Stimulated activated naive CD8-positive, alpha-beta T cell treated with anti-CD3 and anti-CD28 coated beads, Interleukin-15, Interleukin-2, amounts not matched to agents 100 U/mL and 50 U/mL, for 24 hours (primary cell): ENCODE measurements at regions not wholly inside any gene's neighbourhood (a gene's known extent, or its start where the extent isn't known, plus 50 kb on each side); places are given as distances from the start of the nearest gene placed in this dataset.

Source experiments
- ATAC-seq: fragments of 150-1000 bp; cut with Tn5 transposase; one replicate; pipeline ENCODE4 v1.10.0; 2021
- DNase-seq: peaks from one replicate; pipeline ENCODE4 v3.0.0; 2021

DNA sequence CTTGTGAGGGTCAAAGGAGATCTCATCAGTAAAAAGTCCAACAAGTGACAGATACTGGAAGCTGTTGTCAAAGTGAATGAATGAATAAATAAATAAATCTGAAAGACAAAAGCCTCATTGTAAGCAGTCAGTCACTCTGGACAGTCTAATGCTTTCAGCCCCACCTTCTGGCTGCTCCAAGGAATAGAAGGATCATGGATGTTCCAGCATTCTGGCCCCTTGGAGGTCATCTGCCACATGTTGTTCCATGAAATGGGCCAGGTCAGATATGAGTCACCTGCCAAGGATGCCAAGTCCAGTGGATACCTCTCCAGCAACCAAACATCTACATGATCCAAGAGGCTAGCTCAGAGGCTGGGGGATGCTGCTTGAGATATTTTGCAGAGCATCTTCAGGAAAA is 185.6 kb downstream of the BMP7 start:
- no peak for DNase-seq
- ATAC-seq = no peak

GRCh38 chr20:57082357-57082945 is 184.0 kb downstream of the BMP7 start:
- ATAC-seq = no peak
- DNase-seq = no peak

GRCh38 chr20:57083072-57083471 is 183.4 kb downstream of the BMP7 start:
- DNase-seq (no peak), ATAC-seq (no peak)

DNA sequence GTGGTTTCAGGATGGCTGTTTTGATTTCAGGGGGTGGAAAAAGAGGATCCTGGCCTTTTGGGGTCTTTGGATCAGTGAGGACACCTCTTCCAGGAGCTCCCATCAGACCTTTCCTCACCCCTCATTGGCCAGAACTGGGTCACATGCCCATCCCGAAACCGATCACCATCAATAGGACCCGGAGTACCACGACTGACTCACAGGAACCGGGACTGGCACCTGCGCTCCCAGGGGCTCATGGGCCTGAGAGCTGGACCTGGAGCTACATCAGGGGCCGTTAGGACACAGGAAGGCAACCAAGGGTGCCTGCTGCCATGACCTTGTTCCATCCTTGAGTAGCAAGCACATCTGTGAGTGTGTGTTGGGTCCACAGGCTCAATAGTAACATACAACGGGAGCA is 180.4 kb downstream of the BMP7 start:
- no peak for DNase-seq

DNA sequence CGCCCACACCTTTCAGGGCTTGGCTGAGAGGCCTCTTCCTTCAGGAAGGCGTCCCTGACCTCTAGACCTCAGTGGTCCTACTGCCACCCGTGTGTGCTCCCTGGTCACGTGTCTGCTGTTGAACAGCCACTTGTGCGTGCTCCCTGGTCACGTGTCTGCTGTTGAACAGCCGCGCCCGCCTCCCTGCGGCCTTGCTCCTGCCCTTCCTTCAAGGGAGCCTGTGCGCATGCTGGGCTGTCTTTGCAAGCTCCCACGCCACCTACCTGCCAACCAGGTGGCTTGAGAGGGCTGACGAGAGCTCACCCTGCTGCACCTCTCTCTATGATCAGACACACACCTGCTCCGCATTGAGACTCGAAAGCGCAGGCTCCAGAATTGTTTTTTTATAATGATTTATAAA is 179.3 kb downstream of the BMP7 start:
- DNase-seq = no peak

More for the DNA sequence above, 180.4 kb downstream of the BMP7 start:
- ATAC-seq = no peak

DNA sequence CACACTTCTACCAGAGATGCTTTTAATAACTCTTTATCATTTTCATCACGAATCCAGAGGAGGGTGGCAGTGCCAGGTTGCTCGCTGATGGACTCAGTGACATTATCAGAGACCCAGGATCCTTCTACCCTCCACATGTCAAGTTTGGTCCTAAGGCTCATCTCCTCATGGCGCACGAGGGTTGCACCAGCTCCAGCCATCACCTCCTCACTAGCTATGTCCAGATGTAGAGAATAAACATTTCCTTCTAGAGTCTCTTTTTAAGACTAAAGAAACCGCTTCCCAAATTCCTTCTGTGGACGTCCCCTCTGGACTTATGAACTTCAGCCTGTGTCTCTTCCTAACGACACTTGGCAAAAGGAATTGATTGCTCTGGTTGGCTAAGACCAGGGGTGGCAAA is 178.7 kb downstream of the BMP7 start:
- DNase-seq = no peak
- ATAC-seq = no peak

More for the DNA sequence above, 179.3 kb downstream of the BMP7 start:
- no peak for ATAC-seq

- ATAC-seq (no peak), DNase-seq (no peak)
Observed at GRCh38 chr20:57088436-57088835, 178.0 kb downstream of the BMP7 start.

DNA sequence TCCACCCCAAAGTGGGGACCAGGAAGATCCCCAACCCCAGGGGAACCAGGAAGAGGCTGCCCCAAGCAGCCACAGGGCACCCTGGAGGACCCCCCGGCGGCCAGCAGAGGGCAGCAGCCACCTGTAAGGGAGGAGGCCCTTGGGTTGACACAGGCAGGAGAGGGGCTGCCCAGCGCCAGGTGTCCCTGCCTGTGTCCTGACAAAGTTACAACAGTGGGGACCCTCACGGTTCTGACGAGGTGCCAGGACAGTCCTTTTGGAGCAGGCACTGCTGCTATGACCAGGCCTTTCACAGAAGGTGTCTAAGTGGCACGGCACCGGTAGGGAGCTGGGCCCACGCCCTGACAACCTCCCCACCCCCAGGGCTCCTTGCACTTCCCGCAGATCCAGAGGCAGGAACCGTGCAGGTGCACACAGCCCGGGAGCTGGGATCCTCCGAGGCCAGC is 176.7 kb downstream of the BMP7 start:
- peak; percentile 83 for DNase-seq
- ATAC-seq = peak; percentile 70

GRCh38 chr20:57090590-57091560 is 175.6 kb downstream of the BMP7 start:
- ATAC-seq (peak; percentile 30), DNase-seq (no peak)

- DNase-seq (no peak), ATAC-seq (peak; percentile 7)
Observed at GRCh38 chr20:57091748-57092111, 174.7 kb downstream of the BMP7 start.

DNA sequence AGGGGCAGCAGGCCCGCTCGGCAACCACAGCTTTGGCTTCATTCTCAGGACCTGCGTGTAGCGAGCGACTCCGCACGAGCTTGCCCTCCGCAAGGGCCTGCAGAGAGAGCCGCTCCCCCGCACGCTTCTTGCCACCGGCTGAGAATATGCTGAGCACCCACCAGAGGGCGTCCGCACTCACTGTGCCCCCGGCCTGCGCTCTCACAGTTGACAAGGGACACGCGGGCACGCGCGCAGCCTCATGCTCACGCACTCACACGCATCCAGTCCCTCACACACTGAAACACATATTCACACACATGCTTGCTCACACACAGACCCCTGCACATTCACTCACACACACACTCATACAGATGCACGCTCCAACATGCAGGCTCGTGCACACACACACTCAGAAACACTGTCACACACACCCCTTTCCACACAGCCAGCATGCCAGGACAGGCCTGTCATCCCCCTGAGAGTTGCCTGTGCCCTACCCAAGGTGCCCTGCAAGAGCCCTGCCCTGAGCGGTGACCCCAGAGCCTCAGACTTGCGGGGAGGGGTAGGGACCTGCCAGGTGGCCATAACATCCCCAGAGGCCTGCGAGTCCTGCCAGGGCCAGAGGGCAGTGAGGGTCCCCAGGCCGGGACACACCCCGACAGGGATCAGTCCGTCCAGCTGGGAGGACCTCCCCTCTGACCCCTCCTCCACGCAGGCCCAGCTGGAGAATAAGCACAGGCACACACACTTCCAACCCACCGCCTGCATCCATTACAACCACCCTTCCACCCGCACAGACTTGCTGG is 174.1 kb downstream of the BMP7 start:
- ATAC-seq (peak; percentile 70), DNase-seq (peak; percentile 69)

DNA sequence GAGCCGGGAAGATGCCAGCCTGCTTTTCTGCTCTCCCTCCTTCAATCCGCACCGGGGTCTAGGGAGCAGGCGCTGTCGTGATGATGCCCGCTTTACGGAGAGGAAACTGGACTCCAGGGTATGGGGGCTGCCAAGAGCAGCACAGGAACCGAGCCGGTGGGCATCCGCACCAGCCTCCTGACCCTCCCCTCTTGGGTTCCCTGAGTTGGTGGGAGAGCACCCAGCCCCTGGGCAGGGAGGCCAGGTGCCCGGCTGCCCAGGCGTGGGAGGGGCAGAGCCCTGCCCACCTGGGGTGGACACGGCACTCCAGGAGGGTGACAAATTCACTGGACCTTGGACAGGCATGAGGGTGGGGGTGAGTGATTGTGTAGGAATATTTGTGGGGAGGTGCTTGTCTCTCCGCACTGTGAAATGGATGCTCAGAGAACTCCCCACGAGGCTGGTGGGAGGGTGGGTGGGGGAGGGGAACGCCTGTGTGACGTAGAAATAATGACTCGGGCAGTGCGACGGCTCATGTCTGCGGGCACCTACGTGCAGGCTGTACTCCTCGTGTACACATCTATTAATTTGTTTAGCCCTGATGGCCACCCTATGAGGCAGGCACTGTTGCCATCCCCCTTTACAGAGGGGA is 173.4 kb downstream of the BMP7 start:
- ATAC-seq = no peak
- no peak for DNase-seq

GRCh38 chr20:57093766-57094165 is 172.7 kb downstream of the BMP7 start:
- ATAC-seq (no peak), DNase-seq (no peak)

DNA sequence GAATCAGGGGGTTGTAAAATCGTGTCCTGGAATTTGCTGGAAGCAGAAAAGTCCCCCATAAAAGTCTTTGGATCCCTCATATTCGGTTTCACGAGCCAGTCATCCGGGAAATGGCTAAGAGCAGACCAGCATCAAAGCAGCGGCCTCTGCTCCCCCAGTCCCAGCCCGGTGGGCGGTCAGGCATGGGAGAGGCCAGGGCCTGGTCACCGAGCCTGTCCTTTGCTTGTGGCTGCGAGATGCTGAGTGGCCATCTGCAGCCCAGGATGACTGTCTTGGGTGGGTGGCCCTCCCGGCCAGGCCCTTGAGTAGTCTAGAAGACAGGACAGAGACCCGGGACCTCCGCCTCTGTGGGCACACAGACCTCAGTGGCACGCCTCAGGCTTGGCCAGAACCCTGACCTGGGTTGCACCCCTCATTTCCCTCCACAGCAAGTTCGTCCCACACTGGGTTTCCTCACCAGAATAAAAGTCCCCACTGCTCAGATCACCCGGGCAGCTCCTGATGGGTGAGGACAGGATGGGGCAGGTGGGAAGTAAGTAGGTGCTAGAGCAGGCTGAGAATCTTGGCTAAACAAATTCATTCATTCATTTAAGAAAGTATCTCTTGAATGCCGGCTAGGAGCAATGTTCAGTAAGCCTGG is 172.1 kb downstream of the BMP7 start:
- ATAC-seq (no peak), DNase-seq (no peak)

GRCh38 chr20:57094991-57095390 is 171.4 kb downstream of the BMP7 start:
- no peak for ATAC-seq
- no peak for DNase-seq

DNA sequence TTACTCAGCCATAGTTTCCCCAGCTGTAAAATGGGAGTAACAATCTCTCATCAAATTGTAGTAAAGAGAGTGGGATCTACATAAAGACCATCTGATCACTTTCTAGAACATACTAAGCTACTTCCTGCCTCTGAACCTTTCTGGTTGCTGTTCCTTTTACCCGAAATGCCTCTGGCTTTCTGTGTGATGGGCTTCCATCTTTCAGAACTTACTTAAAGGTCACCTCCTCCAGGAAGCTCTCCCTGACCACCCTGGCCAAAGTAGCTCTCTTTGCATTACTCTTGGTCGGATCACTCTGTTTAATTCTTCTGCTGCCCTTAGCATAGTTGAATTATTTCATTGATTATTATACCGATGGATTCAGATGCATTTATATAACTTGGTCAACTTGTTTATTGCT is 171.0 kb downstream of the BMP7 start:
- no peak for ATAC-seq
- DNase-seq = no peak

- ATAC-seq (no peak), DNase-seq (no peak)
Observed at GRCh38 chr20:57097245-57097915, 169.1 kb downstream of the BMP7 start.

GRCh38 chr20:57102160-57102559 is 164.3 kb downstream of the BMP7 start:
- ATAC-seq = no peak
- DNase-seq = no peak

DNA sequence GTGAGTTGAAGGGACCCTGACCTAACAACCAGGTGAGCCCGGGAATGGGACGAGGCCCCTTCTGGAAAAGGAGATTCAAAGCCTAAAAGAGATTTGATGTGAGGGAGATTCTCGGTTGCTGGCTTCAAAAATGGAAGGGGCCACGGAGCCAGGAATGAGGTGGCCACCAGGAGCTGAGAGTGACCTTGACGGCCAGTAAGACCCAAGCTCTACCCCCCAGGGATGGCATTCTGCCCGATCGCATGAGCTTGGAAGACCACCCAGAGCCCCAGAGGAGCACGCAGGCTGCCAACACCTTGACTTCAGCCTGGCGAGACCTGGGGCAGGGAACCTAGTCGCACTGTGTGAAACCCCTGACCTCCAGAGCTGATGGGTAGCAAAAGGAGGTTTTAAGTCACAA is 163.9 kb downstream of the BMP7 start:
- ATAC-seq (no peak), DNase-seq (no peak)

GRCh38 chr20:57103146-57103800 is 163.2 kb downstream of the BMP7 start:
- ATAC-seq = no peak
- DNase-seq = no peak

DNA sequence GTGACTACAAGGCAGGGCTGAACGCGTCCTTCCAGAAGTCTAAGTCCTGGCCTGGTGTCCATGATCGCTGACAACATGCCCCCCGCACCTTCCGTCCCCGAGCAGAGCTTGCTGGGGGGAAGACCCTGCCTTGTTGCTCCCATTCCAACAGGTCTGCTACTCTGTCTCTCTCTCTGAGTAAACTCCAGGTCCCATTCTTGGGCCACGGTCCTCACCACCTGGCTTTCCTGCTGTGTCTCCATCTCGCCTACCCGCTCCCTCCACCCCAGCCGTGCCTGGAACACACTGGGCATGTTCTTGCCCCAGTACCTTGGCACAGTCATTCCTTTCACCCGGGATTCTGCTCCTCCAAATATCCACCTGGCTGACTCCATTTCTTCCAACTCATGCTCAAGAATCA is 162.3 kb downstream of the BMP7 start:
- DNase-seq (no peak), ATAC-seq (no peak)
